HG03342 (cell line): ENCODE measurements at regions not wholly inside any gene's neighbourhood (a gene's known extent, or its start where the extent isn't known, plus 50 kb on each side); places are given as distances from the start of the nearest gene placed in this dataset.
"Not testable (repeated sequence)": the region's sequence is repeated elsewhere in the genome, so short reads cannot be mapped to it uniquely, and the experiment has no call there.

ENCODE experiments used
- ATAC-seq: cut with Tn5 transposase; IDR thresholded peaks from one replicate; pipeline ENCODE4 v1.9.1; 2021; ENCODE audit warnings: mild to moderate bottlenecking, moderate library complexity; ENCODE audit not compliant: unreplicated experiment

- no peak for ATAC-seq
Measured at GRCh38 chr5:68834491-68834981, 259.3 kb upstream of the SLC30A5 start.

- ATAC-seq: no peak
Measured at GRCh38 chr5:68838157-68838718, 255.6 kb upstream of the SLC30A5 start.

GRCh38 chr5:68839019-68839552 lies 254.7 kb upstream of the SLC30A5 start:
- ATAC-seq: no peak

GRCh38 chr5:68843624-68844364 lies 250.0 kb upstream of the SLC30A5 start:
- no peak for ATAC-seq

GRCh38 chr5:68845131-68845530 lies 248.7 kb upstream of the SLC30A5 start:
- no peak for ATAC-seq

- no peak for ATAC-seq
Measured at GRCh38 chr5:68846828-68847227, 247.0 kb upstream of the SLC30A5 start.

GRCh38 chr5:68848091-68848490 lies 245.7 kb upstream of the SLC30A5 start:
- no peak for ATAC-seq

- ATAC-seq: no peak
Measured at GRCh38 chr5:68849103-68849502, 244.7 kb upstream of the SLC30A5 start.

- no peak for ATAC-seq
Measured at GRCh38 chr5:68849906-68850305, 243.9 kb upstream of the SLC30A5 start.

GRCh38 chr5:68861099-68861498 lies 232.7 kb upstream of the SLC30A5 start:
- ATAC-seq: no peak

- ATAC-seq: no peak
Measured at GRCh38 chr5:68862560-68862959, 231.3 kb upstream of the SLC30A5 start.

GRCh38 chr5:68865192-68865591 lies 228.6 kb upstream of the SLC30A5 start:
- not testable (repeated sequence) for ATAC-seq

- no peak for ATAC-seq
Measured at GRCh38 chr5:68872088-68872839, 221.6 kb upstream of the SLC30A5 start.

GRCh38 chr5:68873198-68873597 lies 220.6 kb upstream of the SLC30A5 start:
- ATAC-seq: no peak

GRCh38 chr5:68875351-68875750 lies 218.5 kb upstream of the SLC30A5 start:
- no peak for ATAC-seq

GRCh38 chr5:68883436-68883835 lies 210.4 kb upstream of the SLC30A5 start:
- ATAC-seq: no peak

GRCh38 chr5:68884144-68884754 lies 209.6 kb upstream of the SLC30A5 start:
- ATAC-seq: no peak

- no peak for ATAC-seq
Measured at GRCh38 chr5:68884883-68885282, 208.9 kb upstream of the SLC30A5 start.

GRCh38 chr5:68886814-68887213 lies 207.0 kb upstream of the SLC30A5 start:
- ATAC-seq: no peak

GRCh38 chr5:68891718-68892117 lies 202.1 kb upstream of the SLC30A5 start:
- ATAC-seq: no peak

- no peak for ATAC-seq
Measured at GRCh38 chr5:68894673-68895072, 199.1 kb upstream of the SLC30A5 start.
